ENCODE measurements at regions not wholly inside any gene's neighbourhood (a gene's known extent, or its start where the extent isn't known, plus 50 kb on each side); places are given as distances from the start of the nearest gene placed in this dataset.

- intact Hi-C loops (cut with micrococcal nuclease), result no loop called here
- Mint-ChIP-seq H3K27me3 (no peaks in the 10 kb centered on the region), H3K9me3 (no peaks in the 10 kb centered on the region), H3K4me1 (ENCODE audit: low read depth) (no peaks in the 10 kb centered on the region), H3K36me3 (ENCODE audit: low read depth) (no peaks in the 10 kb centered on the region), H3K4me3 (no peak overlapping the region), H3K27ac (no peak overlapping the region)
- TF ChIP-seq, protein P1, sequence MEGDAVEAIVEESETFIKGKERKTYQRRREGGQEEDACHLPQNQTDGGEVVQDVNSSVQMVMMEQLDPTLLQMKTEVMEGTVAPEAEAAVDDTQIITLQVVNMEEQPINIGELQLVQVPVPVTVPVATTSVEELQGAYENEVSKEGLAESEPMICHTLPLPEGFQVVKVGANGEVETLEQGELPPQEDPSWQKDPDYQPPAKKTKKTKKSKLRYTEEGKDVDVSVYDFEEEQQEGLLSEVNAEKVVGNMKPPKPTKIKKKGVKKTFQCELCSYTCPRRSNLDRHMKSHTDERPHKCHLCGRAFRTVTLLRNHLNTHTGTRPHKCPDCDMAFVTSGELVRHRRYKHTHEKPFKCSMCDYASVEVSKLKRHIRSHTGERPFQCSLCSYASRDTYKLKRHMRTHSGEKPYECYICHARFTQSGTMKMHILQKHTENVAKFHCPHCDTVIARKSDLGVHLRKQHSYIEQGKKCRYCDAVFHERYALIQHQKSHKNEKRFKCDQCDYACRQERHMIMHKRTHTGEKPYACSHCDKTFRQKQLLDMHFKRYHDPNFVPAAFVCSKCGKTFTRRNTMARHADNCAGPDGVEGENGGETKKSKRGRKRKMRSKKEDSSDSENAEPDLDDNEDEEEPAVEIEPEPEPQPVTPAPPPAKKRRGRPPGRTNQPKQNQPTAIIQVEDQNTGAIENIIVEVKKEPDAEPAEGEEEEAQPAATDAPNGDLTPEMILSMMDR (IDR thresholded peaks at IDR 0.05), result no peak
- ATAC-seq (no peak), DNase-seq (no peak)
- CTCF ChIA-PET, result no interaction called here
- POLR2A ChIA-PET, result no interaction called here
Observed at GRCh38 chr13:73283636-73284035, 224.8 kb downstream of the KLF5 start.

GRCh38 chr13:73281746-73282145 is 222.9 kb downstream of the KLF5 start:
- Mint-ChIP-seq H3K4me3 (no peak overlapping the region), H3K36me3 (ENCODE audit: low read depth) (peaks cover 2% of the 10 kb centered on the region), H3K27me3 (no peaks in the 10 kb centered on the region), H3K4me1 (ENCODE audit: low read depth) (peaks cover 2% of the 10 kb centered on the region), H3K27ac (no peak overlapping the region), H3K9me3 (peaks cover 4% of the 10 kb centered on the region)
- ChIA-PET POLR2A (no interaction called here), CTCF (interaction anchor here (1.3 to 1.7 kb wide), 2 partner anchors 15 to 33 kb away, joined by 3 to 4 read pairs; no protein-coding TSS in a partner anchor)
- no peak for ATAC-seq
- DNase-seq, result no peak
- TF ChIP-seq, protein P1 (IDR thresholded peaks at IDR 0.05), result no peak
- intact Hi-C loops (cut with micrococcal nuclease), result no loop called here

DNA sequence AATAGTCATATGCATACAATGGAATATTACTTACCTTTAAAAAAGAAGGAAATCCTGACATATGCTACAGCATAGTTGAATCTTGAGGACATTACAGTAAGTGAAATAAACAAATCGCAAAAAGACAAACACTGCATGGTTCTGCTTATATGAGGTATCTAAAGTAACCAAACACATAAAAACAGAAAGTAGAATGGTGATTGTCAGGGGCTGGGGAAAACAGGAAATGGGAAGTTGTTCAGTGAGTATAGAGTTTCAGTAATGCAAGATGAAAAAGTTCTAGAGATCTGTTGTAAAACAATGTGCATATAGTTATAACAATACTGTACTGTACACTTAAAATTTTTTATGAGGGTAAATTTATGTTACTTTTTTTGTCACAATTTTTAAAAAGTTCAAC is 219.4 kb downstream of the KLF5 start:
- Mint-ChIP-seq H3K4me1 (ENCODE audit: low read depth) (peaks cover 13% of the 10 kb centered on the region), H3K27me3 (no peaks in the 10 kb centered on the region), H3K36me3 (ENCODE audit: low read depth) (peaks cover 2% of the 10 kb centered on the region), H3K27ac (no peak overlapping the region), H3K4me3 (no peak overlapping the region), H3K9me3 (peaks cover 4% of the 10 kb centered on the region)
- ATAC-seq (no peak), DNase-seq (no peak)
- TF ChIP-seq, protein P1 (IDR thresholded peaks at IDR 0.05), result no peak
- intact Hi-C loops (cut with micrococcal nuclease), result no loop called here
- CTCF ChIA-PET, result no interaction called here
- POLR2A ChIA-PET, result no interaction called here

- peak; percentile 62 for ATAC-seq
- H3K4me3 Mint-ChIP-seq, result no peak overlapping the region
Observed at GRCh38 chr13:73275163-73275562, 216.4 kb downstream of the KLF5 start.

DNA sequence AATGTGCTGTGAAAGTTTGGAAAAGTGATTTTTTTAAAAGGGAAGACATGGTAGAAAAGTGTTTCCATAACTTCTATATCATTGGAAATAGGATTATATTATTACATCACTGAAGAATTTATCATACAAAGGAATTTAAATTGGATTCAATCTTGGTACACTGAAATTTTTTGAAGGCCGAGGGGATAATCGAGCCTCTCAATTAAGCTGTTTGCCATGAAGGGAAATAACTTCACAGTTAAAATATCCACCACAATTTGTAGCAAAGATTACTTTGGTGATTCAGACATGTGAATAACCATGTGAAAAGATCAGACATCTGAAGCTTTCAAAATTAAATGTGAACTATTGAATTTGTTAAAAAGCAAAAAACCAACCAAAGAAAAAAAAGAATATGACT is 215.3 kb downstream of the KLF5 start:
- DNase-seq, result no peak
- peaks cover 12% of the 10 kb centered on the region for H3K9me3 Mint-ChIP-seq
- CTCF ChIA-PET, result interaction anchor here (0.7 to 1.3 kb wide), 2 partner anchors 7 to 21 kb away, joined by 3 to 4 read pairs; no protein-coding TSS in a partner anchor
- peaks cover 13% of the 10 kb centered on the region for H3K4me1 Mint-ChIP-seq (ENCODE audit: low read depth)
- intact Hi-C loops (cut with micrococcal nuclease), result no loop called here
- H3K36me3 Mint-ChIP-seq (ENCODE audit: low read depth), result peaks cover 2% of the 10 kb centered on the region
- no peak overlapping the region for H3K27ac Mint-ChIP-seq
- no peaks in the 10 kb centered on the region for H3K27me3 Mint-ChIP-seq
- no peak for ATAC-seq
- POLR2A ChIA-PET, result no interaction called here
- H3K4me3 Mint-ChIP-seq, result no peak overlapping the region
- TF ChIP-seq, protein P1 (IDR thresholded peaks at IDR 0.05), result no peak

More at GRCh38 chr13:73275163-73275562, 216.4 kb downstream of the KLF5 start:
- ChIA-PET POLR2A (no interaction called here), CTCF (interaction anchor here (0.6 to 1.3 kb wide), 4 partner anchors 8 to 69 kb away, joined by 3 to 5 read pairs (median 4); no protein-coding TSS in a partner anchor)
- Mint-ChIP-seq H3K4me1 (ENCODE audit: low read depth) (peaks cover 13% of the 10 kb centered on the region), H3K27me3 (no peaks in the 10 kb centered on the region), H3K36me3 (ENCODE audit: low read depth) (peaks cover 2% of the 10 kb centered on the region), H3K9me3 (peaks cover 6% of the 10 kb centered on the region), H3K27ac (no peak overlapping the region)
- intact Hi-C loops (cut with micrococcal nuclease), result no loop called here
- TF ChIP-seq, protein P1 (IDR thresholded peaks at IDR 0.05), result no peak
- peak; percentile 12 for DNase-seq
